CD1c-positive myeloid dendritic cell (primary cell): ENCODE measurements at regions not wholly inside any gene's neighbourhood (a gene's known extent, or its start where the extent isn't known, plus 50 kb on each side); places are given as distances from the start of the nearest gene placed in this dataset.
A peak's percentile ranks its signal among the peaks of the same experiment; 100 is the strongest.

Experiments used
- DNase-seq: peaks from one replicate; pipeline ENCODE4 v3.0.0-alpha.2; 2016; ENCODE audit errors: extremely low spot score

DNA sequence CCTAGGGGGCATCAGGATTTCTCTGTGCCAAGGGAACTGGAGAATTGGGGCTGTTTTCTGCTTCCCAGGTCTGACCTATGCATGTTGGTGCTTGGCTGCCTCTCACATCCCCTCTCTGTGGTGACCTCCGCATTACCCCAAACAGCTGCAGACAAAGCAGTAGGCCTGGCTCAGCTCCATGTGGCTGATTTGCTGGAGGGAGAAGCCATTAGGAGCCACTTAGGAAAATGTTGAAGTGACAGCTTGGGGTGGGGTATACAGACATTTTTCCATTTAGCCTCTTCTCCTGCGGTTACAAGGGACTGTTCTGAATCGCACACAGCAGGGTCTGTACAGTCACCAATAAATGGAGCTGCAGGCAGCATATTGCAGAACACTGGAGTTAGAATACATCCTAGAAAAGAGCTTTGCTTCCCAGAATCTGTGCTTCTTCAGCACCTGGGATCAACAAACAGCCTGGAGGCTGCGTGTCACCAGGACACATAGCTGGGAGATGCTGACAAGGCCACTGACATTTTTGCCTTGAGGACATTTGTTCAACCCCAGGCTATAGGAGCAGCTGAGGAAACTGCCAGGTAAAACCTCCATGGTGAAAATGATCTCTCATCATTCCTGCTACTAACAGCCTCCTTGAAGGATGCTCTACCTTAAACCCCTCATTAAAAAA, 335.3 kb downstream of the DIRAS2 start:
- no peak for DNase-seq

GRCh38 chr9:90307891-90308290, 334.7 kb downstream of the DIRAS2 start:
- DNase-seq, result no peak

- DNase-seq, result no peak
These were observed 333.9 kb downstream of the DIRAS2 start for GRCh38 chr9:90308691-90309090.

DNA sequence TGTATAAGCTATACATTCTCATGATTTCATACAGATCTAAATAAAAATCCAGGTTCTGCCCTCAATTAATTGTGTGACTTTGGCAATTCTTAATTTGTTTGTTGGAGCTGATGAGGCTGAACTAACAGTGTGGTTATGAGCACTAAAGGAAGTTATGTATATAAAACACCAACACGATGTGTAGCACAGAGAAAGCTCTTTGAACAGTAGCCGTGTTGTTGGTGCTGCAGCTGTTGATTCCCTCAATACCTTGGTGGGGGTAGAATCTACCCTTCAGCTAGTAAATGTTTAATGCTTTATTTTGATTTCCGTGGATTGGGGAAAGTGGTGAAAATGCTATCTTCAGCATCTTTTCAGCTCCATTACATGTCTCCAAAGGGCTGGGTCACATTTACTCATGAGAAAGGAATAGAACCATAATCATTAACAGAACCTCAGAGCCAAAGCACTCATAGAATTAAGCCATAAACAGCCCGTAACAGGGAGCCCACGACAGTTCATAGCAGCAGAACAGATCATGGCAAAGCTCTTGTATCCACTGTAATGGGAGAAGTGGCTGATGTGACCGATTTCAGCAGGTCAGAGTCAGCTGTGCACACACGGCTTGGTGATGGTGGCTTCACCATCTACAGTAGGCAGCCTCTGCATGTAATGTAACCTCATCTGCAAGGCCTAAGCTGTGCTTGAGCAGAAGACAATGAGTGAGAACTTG, 332.7 kb downstream of the DIRAS2 start:
- no peak for DNase-seq

DNA sequence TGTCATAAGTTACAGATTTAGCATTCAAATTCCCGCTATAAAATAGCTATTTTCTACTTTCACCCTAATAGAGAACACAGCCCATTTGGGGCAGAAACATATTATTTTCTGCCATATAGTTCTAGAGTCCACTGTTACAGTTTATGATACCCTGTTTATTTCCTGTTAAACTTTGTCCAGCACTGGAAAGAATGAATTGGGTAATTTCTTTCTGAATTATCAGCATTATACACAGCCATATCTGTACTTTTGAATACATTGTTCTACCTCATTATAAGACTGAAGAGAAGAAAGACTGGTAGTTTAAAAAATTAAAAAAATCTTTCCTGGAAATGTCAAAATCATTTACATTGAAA, 332.1 kb downstream of the DIRAS2 start:
- no peak for DNase-seq

DNA sequence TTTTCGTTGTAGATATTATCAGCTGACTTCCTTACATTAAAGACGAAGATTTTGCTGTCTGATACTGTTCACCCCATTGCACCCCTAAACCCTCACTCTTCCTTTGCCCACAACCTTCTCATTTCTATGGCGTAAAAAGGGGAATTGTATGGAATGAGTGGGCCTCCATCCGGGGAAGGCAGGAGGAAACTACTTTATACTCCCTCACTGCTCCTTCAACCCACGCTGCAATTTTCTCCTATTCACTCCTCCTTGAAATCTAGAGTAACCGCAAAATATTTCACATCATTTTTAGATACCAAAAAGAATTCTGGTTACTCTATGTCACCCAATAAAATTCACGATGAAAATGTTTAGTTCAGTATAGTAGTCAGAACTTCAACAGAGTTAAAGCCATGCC, 330.8 kb downstream of the DIRAS2 start:
- no peak for DNase-seq

- no peak for DNase-seq
These were observed 320.3 kb downstream of the DIRAS2 start for GRCh38 chr9:90322296-90322695.

DNA sequence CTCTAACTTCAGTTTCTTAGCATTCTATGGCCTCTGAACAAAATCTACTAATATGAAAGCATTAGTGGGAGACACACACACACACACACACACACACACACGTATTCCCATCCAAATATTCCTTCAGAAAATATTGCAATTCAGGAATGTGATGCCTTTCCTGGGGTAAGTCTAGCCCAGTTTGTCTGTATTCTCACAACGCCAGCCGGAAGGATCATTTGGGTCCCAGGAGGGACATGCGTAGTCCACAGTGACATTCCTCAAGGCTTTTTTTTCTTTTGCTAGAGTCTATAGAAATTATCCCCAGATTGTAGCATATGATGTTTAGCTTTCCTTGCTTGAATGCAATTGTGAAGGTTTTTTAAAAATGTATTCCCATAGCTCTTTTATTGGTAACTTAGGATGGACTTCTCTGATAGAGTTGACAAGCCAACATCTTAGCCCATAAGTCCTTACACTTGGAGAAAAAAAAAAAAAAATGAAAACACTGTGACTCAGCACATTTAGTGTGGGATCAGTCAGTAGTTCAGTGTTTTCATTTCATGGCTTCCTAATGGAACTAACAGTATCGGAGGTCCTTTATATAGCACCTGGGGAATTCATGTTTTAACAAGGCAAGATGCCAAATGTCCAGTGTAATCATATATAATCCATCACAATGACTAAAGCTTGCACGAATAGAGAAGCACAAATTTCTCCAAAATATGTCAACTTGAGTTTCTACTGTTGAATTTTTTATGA, 316.5 kb downstream of the DIRAS2 start:
- DNase-seq, result no peak

GRCh38 chr9:90330231-90330630, 312.4 kb downstream of the DIRAS2 start:
- no peak for DNase-seq

- DNase-seq, result peak; percentile 40
These were observed 310.6 kb downstream of the DIRAS2 start for GRCh38 chr9:90331826-90332575.

GRCh38 chr9:90333226-90333625, 309.4 kb downstream of the DIRAS2 start:
- DNase-seq, result no peak

DNA sequence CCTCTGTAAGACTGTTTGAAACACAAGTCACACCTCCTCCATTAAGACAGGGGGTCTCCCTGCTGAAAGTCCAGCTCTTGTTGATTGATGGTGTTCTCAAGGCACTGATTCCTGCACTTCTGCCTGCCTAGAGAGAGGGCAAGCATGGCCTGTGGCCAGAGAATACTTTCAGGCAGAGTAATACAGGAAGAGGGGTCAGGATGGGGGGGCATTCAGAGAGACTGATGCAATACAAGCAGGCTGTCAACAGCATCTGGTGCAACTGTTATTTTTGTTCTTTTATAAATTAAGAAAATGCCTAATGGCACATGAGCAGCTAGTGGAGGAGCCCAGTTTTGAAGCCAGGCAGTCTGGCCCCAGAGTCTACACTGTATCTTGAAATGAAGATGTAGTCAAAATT, 302.2 kb downstream of the DIRAS2 start:
- DNase-seq, result no peak

DNA sequence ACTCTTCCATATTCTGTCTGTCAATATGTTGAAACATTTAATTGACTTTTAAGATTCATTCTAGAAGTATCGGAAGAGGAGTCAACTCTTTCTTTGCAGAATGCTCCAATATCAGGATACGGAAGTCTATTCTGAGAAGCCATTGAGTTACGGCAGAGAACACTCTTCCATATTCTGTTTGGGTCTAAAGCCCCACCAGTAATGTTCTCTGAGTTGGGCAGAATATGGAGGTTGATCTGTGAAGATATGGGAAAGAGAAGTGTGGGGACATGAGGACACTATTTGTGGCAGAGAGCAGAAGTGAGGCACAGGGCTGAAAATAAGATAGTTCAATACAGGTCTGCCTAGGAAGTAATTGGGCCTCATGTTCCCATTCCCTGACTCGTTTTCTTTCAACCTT, 300.0 kb downstream of the DIRAS2 start:
- DNase-seq, result no peak

- DNase-seq, result no peak
These were observed 299.3 kb downstream of the DIRAS2 start for GRCh38 chr9:90343366-90343765.

GRCh38 chr9:90343991-90344390, 298.6 kb downstream of the DIRAS2 start:
- DNase-seq, result no peak

GRCh38 chr9:90365666-90366065, 277.0 kb downstream of the DIRAS2 start:
- DNase-seq, result no peak

GRCh38 chr9:90368241-90368640, 274.4 kb downstream of the DIRAS2 start:
- no peak for DNase-seq

GRCh38 chr9:90368928-90369327, 273.7 kb downstream of the DIRAS2 start:
- DNase-seq, result no peak

GRCh38 chr9:90379771-90380170, 262.9 kb downstream of the DIRAS2 start:
- no peak for DNase-seq

DNA sequence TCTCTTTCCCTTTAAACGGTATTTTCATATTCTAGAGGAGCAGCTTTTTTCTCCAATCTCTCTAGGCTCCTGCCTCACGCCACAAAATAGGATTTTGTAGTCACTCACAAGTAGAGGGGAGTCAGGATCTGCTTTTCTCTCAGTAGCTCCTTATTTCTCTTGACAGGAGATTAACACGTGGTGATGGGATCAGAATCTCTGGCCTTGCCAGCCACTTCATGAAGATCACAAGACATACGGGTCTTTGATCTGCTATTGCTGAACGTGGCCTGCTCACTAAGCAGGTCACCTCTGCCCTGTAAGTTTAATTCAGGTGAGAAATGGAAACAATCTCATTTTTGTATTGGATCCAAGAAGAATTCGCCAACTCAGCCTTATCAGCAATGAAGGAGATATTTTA, 257.5 kb downstream of the DIRAS2 start:
- no peak for DNase-seq

DNA sequence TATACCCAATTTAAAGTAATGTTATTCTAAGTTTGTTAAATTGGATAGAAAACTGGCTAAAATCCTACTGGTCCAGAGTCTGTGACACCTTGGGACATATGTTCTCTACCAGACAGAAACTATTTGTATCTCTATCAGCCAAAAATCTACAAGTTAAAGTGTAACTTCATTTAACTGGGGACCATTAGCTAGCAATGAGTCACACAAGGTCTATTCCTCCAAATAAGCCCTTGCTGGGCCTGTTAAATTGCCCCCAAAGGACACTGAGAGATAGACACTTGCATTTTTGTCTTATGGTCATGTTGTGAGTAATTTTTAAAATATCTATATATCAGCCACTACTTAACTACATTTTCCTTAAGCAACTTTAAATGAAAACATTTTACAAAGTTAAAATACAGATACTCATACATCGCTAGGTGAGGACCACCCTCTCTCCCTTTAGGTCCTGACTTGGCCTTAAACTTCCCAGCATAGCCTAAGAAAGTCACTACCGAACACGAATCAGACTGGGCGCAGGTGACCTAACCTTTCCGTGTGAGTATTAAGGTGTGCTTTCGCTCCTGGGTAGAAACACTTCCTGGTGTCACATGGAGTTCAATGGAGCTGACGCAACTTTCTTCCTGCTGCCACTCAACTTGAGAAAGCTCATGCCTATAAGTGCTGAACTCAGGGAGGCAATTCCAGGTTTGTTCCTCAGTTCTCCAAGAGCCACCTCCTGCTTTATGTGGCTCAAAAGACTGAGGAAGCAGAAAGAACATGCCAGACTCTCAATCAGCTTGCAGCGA, 249.1 kb downstream of the DIRAS2 start:
- no peak for DNase-seq

DNA sequence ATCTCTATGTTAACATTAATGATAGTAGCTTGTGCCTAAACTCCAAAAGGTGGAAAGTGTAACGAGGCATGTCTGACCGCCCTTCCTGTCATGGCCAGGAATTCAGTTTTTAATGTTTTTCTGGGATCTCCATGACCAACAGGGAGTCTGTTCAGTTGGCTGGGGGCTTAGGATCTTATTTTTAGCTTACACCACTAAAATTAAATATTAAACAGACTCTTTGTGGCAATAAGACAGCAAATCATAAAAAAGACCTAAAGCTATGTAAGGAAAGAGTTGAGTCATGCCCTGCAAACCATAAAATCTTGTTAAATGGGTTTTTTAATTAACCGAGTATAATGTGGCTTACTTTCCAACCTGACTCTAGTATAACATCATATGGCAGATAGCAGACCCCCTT, 247.8 kb downstream of the DIRAS2 start:
- no peak for DNase-seq
